OCI-LY7 (cell line): ENCODE measurements at regions not wholly inside any gene's neighbourhood (a gene's known extent, or its start where the extent isn't known, plus 50 kb on each side); places are given as distances from the start of the nearest gene placed in this dataset.

Experiments
- CTCF ChIP-seq: fragments of 200-600 bp; sonication (generic); conservative IDR thresholded peaks from 2 replicates; pipeline ENCODE4 v1.5.1; 2014; ENCODE audit warnings: mild to moderate bottlenecking, antibody characterized with exemption, low read length, moderate library complexity, mixed read lengths
- EZH2phosphoT487 ChIP-seq: fragments of 200-600 bp; sonication (generic); IDR thresholded peaks from 2 replicates; pipeline ENCODE4 v1.6.1; 2018; ENCODE audit warnings: low read depth, borderline replicate concordance, mild to moderate bottlenecking, mixed run types, antibody characterized with exemption, low read length, moderate library complexity, mixed read lengths

- TF ChIP-seq CTCF (no peak), EZH2phosphoT487 (no peak)
Measured at GRCh38 chr5:45035991-45036390, 227.2 kb downstream of the MRPS30 start.
